SJCRH30 (cell line): ENCODE measurements at regions not wholly inside any gene's neighbourhood (a gene's known extent, or its start where the extent isn't known, plus 50 kb on each side); places are given as distances from the start of the nearest gene placed in this dataset.

ENCODE experiments used
- DNase-seq, 2 experiments: peaks; one replicate each; pipeline ENCODE4 v3.0.0-alpha.2; 2015 to 2020
- H3K27ac ChIP-seq: fragments of 250-450 bp; sonication (Bioruptor Pico); 2 replicates; pipeline ENCODE4 v1.5.1; 2020; ENCODE audit warnings: mild to moderate bottlenecking, moderate library complexity
- H3K27me3 ChIP-seq: fragments of 250-450 bp; sonication (Bioruptor Pico); 2 replicates; pipeline ENCODE4 v1.5.1; 2020; ENCODE audit warnings: mild to moderate bottlenecking, moderate library complexity
- H3K36me3 ChIP-seq: fragments of 250-450 bp; sonication (Bioruptor Pico); 2 replicates; pipeline ENCODE4 v1.5.1; 2020; ENCODE audit warnings: mild to moderate bottlenecking, moderate library complexity
- H3K4me1 ChIP-seq: fragments of 250-450 bp; sonication (Bioruptor Pico); 2 replicates; pipeline ENCODE4 v1.5.1; 2020; ENCODE audit warnings: mild to moderate bottlenecking, moderate library complexity
- H3K4me3 ChIP-seq: fragments of 250-450 bp; sonication (Bioruptor Pico); 2 replicates; pipeline ENCODE4 v1.5.1; 2020; ENCODE audit warnings: mild to moderate bottlenecking, moderate library complexity
- H3K9me3 ChIP-seq: fragments of 250-450 bp; sonication (Bioruptor Pico); replicated peaks from 2 replicates; pipeline ENCODE4 v1.5.1; 2020; ENCODE audit warnings: mild to moderate bottlenecking, moderate library complexity

DNA sequence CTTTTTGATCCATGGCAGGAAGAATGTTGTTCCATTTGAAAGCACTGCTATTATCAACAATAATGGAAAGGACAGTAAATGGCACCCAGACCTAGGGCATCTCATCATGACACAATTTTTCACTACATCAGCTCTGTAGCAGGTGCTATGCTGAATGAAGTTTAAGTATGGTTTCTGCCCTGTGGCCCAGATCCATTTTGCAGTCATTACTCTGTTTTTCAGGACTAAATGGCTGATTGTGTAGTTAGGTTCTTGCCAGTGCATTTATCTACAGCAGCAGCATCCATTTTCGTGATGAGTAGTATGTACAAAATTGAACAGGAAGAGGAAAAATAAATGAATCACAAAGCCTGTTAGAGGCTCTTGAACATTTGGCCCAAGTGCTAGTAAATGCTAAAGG lies 270.5 kb upstream of the CD180 start:
- no peaks in the 10 kb centered on the region for H3K36me3 ChIP-seq
- H3K4me1 ChIP-seq: peaks cover 4% of the 10 kb centered on the region; the same call in 1 of the 2 replicates
- no peak overlapping the region for H3K27ac ChIP-seq
- DNase-seq: no peak
- no peaks in the 10 kb centered on the region for H3K9me3 ChIP-seq
- H3K4me3 ChIP-seq: no peak overlapping the region
- H3K27me3 ChIP-seq: no peaks in the 10 kb centered on the region

DNA sequence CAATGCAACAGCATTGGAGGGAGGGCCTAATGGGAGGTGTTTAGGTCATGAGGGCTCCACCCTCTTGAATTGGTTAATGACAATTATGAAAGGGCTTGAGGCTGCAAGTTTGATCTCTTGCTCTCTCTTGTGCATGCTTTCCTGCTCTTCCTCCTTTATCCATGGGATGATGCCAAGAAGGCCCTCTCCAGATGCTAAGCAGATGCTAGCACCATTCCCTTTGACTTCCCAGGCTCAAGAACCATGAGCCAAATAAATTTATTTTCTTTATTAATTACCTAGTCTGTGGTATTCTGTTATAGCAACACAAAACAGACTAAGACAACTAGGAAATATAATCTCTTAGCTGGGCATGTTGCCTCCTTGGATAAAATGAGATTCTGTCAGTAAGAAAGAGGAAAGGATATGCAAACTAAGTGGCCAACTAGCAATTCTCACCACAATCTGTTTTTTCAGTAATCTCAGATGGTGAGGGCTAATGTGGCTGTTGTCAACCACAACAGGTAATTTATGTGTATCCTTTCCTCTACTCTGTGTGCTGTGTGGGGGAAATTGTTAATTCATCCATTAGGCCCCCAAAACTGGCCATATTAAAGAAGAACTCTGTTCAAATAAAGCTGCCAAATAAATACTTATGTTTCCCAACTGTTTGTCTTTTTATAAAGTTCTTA lies 269.1 kb upstream of the CD180 start:
- DNase-seq: no peak
- H3K9me3 ChIP-seq: no peaks in the 10 kb centered on the region
- no peak overlapping the region for H3K4me3 ChIP-seq

DNA sequence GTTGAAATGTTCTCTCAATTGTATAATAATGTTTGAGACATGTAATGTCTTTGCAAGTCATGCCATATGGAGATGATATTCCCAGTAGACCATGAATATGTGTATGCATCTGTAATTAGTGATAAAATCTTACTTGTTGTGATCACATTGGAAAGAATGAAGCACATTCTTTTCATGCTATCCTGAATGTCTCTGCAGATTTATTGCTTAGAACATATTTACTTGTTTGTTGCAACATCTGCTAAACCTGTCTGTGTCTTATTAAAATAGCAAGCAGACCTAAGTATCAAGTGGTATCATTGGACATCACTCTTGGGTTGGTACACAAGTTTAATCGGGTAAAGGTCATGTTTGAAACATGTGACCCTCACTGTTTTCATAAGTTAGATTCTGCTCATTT lies 265.5 kb upstream of the CD180 start:
- no peak for DNase-seq
- no peaks in the 10 kb centered on the region for H3K4me1 ChIP-seq
- H3K9me3 ChIP-seq: no peaks in the 10 kb centered on the region
- H3K36me3 ChIP-seq: no peaks in the 10 kb centered on the region
- H3K4me3 ChIP-seq: no peak overlapping the region
- no peak overlapping the region for H3K27ac ChIP-seq
- no peaks in the 10 kb centered on the region for H3K27me3 ChIP-seq

More for the DNA sequence above, 269.1 kb upstream of the CD180 start:
- peaks cover 4% of the 10 kb centered on the region; the same call in 1 of the 2 replicates for H3K4me1 ChIP-seq
- H3K27ac ChIP-seq: no peak overlapping the region
- H3K27me3 ChIP-seq: no peaks in the 10 kb centered on the region
- H3K36me3 ChIP-seq: no peaks in the 10 kb centered on the region

DNA sequence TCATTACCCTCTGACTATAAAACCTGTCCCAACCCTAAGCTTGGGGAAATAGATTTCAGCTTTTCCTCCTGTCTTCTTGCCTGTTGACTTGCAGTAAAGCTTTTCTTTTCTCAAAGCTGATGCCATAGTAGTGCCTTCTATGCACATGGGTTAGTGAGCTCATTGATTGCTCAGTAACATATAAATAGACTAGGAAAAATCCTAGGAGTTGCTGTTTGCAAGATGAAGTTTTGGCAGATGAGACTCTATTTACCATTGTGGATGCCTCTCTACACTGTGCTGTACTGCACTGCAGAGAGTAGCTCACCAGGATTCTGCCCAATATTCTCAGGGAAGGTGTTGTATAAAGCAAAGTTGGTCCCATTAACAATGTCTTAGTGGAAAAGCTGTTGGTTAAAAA lies 262.7 kb upstream of the CD180 start:
- Histone ChIP-seq H3K4me3 (no peak overlapping the region), H3K9me3 (no peaks in the 10 kb centered on the region), H3K27ac (no peak overlapping the region), H3K4me1 (no peaks in the 10 kb centered on the region), H3K27me3 (no peaks in the 10 kb centered on the region), H3K36me3 (no peaks in the 10 kb centered on the region)
- DNase-seq: no peak

DNA sequence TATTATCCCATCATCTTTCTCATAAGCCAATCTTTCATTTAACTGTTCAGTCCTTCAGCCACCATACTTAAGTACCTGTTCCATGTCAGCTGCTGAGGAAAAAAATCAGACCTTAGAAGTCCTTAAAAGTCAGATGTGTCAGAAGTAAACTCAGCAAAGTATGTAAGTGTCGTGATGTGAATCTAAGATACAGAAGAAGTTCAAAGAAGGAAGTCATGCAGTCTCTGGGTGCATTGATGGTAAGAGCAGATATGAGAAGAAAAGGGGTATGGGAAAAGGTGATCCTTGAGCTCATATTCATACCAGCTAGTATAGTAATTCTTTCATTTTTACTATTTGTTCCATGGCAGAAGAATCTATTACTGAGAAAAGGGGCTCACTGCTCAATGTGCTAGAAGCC lies 259.4 kb upstream of the CD180 start:
- Histone ChIP-seq H3K4me3 (no peak overlapping the region), H3K27ac (no peak overlapping the region), H3K4me1 (no peaks in the 10 kb centered on the region), H3K9me3 (no peaks in the 10 kb centered on the region), H3K36me3 (no peaks in the 10 kb centered on the region), H3K27me3 (no peaks in the 10 kb centered on the region)
- no peak for DNase-seq

DNA sequence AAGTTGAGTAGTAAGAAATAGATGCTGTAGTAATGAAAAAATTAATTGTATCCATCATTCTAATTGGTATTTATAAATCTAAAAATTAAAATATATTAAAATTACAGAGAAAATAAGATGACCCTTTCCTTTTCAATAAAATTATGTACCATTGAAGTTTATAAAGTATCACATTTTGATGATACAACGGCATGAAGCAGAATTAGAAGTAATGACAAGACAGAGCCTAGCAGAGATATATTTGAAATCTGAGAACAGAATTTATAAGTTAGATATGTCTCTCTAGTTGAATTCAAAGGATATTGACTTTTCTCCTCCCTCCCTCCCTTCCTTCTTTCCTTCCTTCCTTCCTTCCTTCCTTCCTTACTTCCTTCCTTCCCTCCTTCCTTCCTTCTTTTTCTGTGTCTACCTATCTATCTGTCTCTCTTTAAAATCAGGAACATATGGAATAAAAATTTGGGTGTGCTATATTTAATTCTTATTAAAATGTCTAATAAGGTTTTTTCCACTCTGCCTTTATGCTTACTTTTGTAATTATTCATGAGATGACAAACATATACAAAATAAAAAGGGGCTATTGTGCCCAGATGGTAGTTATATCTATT lies 258.5 kb upstream of the CD180 start:
- no peaks in the 10 kb centered on the region for H3K36me3 ChIP-seq
- H3K9me3 ChIP-seq: no peaks in the 10 kb centered on the region
- no peak for DNase-seq
- H3K4me1 ChIP-seq: no peaks in the 10 kb centered on the region
- H3K27ac ChIP-seq: no peak overlapping the region
- no peaks in the 10 kb centered on the region for H3K27me3 ChIP-seq
- H3K4me3 ChIP-seq: no peak overlapping the region

DNA sequence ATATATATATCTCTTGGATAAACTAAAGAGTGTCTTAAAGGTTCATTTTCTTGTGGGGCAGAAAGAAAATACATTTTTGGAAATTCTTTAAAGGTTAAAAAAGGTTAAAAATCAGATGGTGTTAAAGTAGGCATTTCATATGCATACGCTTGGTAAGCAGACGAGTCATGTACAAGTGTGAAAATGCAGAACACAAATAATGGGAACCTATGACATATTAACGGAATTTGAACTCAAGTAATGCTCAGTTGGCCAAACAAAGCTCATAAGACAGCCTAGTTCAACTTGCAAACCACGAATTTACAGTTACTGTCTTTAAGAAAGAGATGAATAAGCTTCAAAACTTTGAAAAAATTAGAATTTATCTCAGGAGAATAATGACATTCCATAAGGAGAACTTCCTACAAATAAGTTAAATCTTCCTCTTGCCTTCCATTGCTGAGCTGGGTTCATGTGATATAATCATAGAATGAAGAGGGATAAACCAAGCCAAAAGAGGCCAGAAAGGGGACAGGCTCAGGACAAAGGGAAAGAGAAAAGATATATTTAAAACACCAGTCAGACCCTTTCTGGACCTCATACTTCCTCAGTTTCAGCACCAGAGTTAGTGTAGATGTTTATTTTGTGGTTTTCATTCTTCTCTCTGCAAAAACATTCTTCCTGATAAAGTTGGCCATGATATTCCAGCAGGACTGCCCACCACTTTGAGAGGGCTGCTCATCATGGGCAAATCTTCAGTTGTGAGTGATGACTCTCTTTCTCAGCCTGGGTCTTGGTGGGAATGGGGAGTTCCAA lies 256.7 kb upstream of the CD180 start:
- no peaks in the 10 kb centered on the region for H3K4me1 ChIP-seq
- H3K9me3 ChIP-seq: no peaks in the 10 kb centered on the region
- no peaks in the 10 kb centered on the region for H3K27me3 ChIP-seq
- H3K36me3 ChIP-seq: no peaks in the 10 kb centered on the region
- DNase-seq: no peak
- H3K4me3 ChIP-seq: no peak overlapping the region
- no peak overlapping the region for H3K27ac ChIP-seq

DNA sequence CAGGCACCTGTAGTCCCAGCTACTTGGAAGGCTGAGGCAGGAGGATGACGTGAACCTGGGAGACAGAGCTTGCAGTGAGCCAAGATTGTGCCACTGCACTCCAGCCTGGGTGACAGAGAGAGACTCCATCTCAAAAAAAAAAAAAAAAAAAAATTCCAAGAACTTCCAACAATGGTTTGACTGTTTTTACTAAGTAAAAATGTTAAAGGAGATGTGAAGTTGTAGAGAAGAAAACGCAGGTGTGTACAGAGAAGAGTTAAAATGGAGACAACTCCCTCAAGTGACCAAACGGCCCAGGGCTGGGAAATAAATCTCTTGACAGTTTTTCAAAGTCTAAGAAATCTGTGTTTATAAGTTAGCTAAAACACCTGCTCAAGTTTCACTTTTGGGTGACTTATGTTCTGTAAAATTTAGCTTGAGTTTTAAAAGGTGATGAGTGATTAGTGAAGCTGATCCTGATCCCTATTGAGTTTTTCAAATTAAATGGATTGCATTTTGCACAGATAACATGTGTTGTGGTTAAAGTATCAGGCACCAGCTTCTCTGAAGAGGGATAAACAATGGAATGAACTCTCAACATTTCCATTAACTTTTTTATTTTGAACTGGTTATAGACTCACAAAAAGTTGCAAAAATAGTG lies 255.2 kb upstream of the CD180 start:
- no peaks in the 10 kb centered on the region for H3K36me3 ChIP-seq
- no peaks in the 10 kb centered on the region for H3K27me3 ChIP-seq
- no peaks in the 10 kb centered on the region for H3K4me1 ChIP-seq
- H3K4me3 ChIP-seq: no peak overlapping the region
- H3K27ac ChIP-seq: no peak overlapping the region
- DNase-seq: no peak
- H3K9me3 ChIP-seq: no peaks in the 10 kb centered on the region

DNA sequence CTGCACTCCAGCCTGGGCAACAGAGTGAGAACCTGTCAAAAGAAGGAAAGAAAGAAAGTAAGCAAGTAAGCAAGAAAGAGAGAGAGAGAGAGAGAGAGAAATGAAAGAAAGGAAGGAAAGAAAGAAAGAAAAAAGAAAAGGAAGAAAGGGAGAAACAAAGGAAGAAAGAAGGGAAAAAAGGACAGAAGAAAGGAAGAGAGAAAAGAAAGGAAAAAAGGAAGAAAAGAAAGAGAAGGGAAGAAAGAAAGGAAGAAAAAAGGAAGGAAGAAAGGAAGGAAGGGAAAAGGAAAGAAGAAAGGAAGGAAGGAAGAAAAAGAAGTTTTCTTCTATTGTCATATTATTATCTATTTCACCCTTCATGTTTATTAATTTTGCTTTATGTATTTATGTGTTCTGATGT lies 251.1 kb upstream of the CD180 start:
- no peaks in the 10 kb centered on the region for H3K27me3 ChIP-seq
- H3K9me3 ChIP-seq: no peaks in the 10 kb centered on the region
- H3K27ac ChIP-seq: no peak overlapping the region
- no peaks in the 10 kb centered on the region for H3K4me1 ChIP-seq
- H3K4me3 ChIP-seq: no peak overlapping the region
- no peak for DNase-seq
- H3K36me3 ChIP-seq: no peaks in the 10 kb centered on the region

DNA sequence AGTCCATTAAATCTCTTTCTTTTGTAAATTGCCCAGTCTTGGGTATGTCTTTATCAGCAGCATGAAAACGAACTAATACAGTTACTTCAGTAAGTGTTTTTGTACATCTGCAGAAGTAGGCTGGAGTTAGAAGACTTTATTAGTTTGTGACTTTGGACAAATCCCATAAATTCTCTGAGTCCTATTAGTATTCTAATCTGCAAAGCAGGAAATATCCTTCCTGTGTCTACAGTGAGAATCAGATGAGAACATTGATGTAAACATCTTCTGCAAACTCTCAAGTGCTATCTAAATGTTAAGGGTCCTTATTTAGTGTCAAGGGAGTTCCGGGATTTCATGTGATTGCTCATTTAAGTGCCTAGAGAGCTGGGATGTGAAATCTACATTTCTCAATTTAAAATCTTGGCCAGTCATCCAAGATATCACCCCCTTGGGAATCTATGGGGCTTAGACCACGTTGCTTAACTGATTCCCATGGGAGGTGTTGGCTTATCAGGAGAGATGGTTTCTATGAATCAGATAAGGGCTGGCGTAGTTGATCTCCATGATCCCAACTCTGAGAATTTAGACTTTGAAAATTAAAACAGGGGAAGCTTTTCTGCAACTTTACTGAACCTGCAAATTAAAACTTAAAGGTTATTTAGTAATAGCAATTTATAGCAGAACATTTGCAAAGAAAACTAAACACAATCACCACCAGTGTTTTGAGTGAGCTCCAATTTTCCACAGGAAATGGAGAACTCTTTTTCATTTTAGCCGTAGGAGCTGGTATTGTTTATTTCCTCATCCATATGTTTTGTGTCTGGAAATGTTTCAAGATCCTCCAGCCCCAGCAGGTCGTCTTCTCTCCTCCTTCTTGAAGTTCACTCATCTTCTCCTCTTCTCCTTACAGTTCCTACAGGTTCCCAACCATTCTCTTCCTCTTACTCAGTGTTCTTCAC lies 241.6 kb upstream of the CD180 start:
- no peak overlapping the region for H3K27ac ChIP-seq

DNA sequence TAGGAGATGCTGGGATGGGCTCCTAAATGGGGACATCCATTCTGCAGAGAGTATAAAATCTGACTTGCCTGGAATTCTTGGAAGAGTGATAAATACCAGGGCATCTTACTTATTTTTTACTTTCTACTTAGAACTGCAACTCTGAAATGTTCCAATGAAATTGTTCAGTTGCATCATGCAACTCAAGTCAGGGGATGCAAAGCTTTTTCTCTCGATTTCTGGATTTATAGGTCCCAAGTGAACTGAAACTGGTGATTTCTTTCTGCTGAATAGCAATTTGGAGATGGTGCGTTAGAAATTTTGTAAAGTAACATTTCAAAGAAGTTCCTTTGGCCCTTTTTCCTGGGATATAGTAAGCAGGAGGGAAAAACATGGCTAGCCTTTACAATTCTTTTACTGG lies 238.4 kb upstream of the CD180 start:
- no peak for DNase-seq
- H3K4me3 ChIP-seq: no peak overlapping the region
- H3K9me3 ChIP-seq: no peaks in the 10 kb centered on the region
- H3K36me3 ChIP-seq: no peaks in the 10 kb centered on the region
- no peaks in the 10 kb centered on the region; the same call in 1 of the 2 replicates for H3K27me3 ChIP-seq
- no peaks in the 10 kb centered on the region for H3K4me1 ChIP-seq
- no peak overlapping the region for H3K27ac ChIP-seq

More for the DNA sequence above, 241.6 kb upstream of the CD180 start:
- Histone ChIP-seq H3K9me3 (no peaks in the 10 kb centered on the region), H3K4me1 (no peaks in the 10 kb centered on the region), H3K27me3 (no peaks in the 10 kb centered on the region), H3K36me3 (no peaks in the 10 kb centered on the region), H3K4me3 (no peak overlapping the region)
- no peak for DNase-seq

DNA sequence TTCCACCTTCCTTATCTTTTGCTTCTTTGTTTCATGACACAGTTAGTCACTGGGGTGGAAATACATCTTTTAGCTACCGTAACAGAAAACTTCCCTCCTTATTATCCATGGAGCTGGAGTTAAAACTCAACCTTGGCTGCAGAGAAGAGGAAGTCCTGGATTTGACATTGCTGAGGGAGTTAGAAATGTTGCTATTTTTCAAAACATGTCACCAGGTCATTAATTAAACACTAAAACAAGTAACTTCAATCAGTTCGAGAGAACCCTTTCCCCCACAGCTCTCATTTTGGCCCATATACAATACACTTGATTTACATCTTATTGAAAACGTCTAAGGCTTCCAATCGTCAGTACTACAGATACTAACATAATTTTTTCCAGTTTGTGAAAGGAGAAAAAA lies 237.9 kb upstream of the CD180 start:
- Histone ChIP-seq H3K9me3 (no peaks in the 10 kb centered on the region), H3K36me3 (no peaks in the 10 kb centered on the region), H3K4me3 (no peak overlapping the region), H3K4me1 (no peaks in the 10 kb centered on the region), H3K27ac (no peak overlapping the region), H3K27me3 (no peaks in the 10 kb centered on the region; the same call in 1 of the 2 replicates)
- no peak for DNase-seq

DNA sequence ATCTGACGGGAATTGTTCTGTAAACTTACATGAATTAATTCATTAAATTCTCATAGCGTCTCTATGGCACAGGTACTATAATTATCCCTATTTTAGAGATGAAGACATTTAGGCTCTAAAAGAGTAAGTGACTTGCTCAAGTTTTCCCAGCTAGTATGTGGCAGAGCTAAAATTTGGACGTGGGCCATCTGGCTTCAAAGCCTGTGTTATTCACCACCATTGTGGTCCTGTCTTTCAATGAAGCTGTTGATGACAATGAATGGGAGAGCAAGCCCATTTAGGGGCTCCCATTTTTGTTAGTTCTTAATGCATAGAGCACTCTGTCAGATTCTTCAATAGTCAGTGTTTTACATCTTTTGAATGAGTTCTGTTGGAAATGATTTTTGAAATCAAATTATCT lies 236.0 kb upstream of the CD180 start:
- no peaks in the 10 kb centered on the region; the same call in 1 of the 2 replicates for H3K27me3 ChIP-seq
- DNase-seq: no peak
- H3K27ac ChIP-seq: no peak overlapping the region
- no peak overlapping the region for H3K4me3 ChIP-seq
- no peaks in the 10 kb centered on the region for H3K4me1 ChIP-seq
- H3K9me3 ChIP-seq: no peaks in the 10 kb centered on the region
- no peaks in the 10 kb centered on the region for H3K36me3 ChIP-seq

DNA sequence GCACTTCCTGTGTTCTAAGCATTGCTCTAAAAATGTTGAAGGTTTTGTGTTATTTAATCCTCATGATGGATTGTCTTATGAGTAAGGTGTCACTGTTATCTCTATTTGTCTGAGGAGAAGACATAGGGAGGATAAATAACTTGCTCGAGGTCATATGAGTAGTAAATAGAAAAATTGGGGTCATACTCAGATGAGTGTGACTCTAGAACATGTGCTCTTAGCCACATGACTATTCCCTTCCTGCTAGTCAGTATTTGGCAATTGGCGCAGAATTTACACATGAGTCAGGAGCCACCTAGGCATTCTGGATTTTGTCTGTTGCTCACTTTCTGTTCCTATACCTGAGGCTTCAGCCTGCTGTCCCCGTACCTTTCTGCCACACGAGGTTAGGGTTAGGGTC lies 234.6 kb upstream of the CD180 start:
- H3K9me3 ChIP-seq: no peaks in the 10 kb centered on the region
- no peak for DNase-seq
- H3K4me1 ChIP-seq: no peaks in the 10 kb centered on the region
- no peak overlapping the region for H3K4me3 ChIP-seq
- H3K27ac ChIP-seq: no peak overlapping the region
- no peaks in the 10 kb centered on the region for H3K36me3 ChIP-seq
- H3K27me3 ChIP-seq: no peaks in the 10 kb centered on the region; the same call in 1 of the 2 replicates
